UCSD-AML1 (cell line): ENCODE measurements at regions not wholly inside any gene's neighbourhood (a gene's known extent, or its start where the extent isn't known, plus 50 kb on each side); places are given as distances from the start of the nearest gene placed in this dataset.

ENCODE experiments used
- DNase-seq: peaks from one replicate; lab custom pipeline; 2025; ENCODE audit not compliant: unreplicated experiment; lab: John Stamatoyannopoulos, UW

GRCh38 chr7:93015779-93016481, 101.8 kb downstream of the SAMD9 start:
- DNase-seq = no peak

GRCh38 chr7:93015101-93015778, 102.5 kb downstream of the SAMD9 start:
- no peak for DNase-seq

GRCh38 chr7:93014410-93014809, 103.4 kb downstream of the SAMD9 start:
- DNase-seq = no peak

- no peak for DNase-seq
Measured at GRCh38 chr7:93013446-93014061, 104.2 kb downstream of the SAMD9 start.

GRCh38 chr7:93011351-93012294, 106.2 kb downstream of the SAMD9 start:
- no peak for DNase-seq

- no peak for DNase-seq
Measured at GRCh38 chr7:93008833-93009232, 108.9 kb downstream of the SAMD9 start.

- DNase-seq = no peak
Measured at GRCh38 chr7:93006480-93007095, 111.2 kb downstream of the SAMD9 start.

GRCh38 chr7:93004906-93005305, 112.9 kb downstream of the SAMD9 start:
- DNase-seq = no peak

GRCh38 chr7:92997719-92998118, 120.1 kb downstream of the SAMD9 start:
- DNase-seq = no peak

- DNase-seq = no peak
Measured at GRCh38 chr7:92997152-92997551, 120.6 kb downstream of the SAMD9 start.

- no peak for DNase-seq
Measured at GRCh38 chr7:92994901-92995300, 122.9 kb downstream of the SAMD9 start.

GRCh38 chr7:92992932-92993331, 124.8 kb downstream of the SAMD9 start:
- DNase-seq = no peak

- no peak for DNase-seq
Measured at GRCh38 chr7:92992483-92992882, 125.3 kb downstream of the SAMD9 start.

- DNase-seq = no peak
Measured at GRCh38 chr7:92991190-92991589, 126.6 kb downstream of the SAMD9 start.

- no peak for DNase-seq
Measured at GRCh38 chr7:92988941-92989545, 128.7 kb downstream of the SAMD9 start.

GRCh38 chr7:92988051-92988450, 129.7 kb downstream of the SAMD9 start:
- no peak for DNase-seq

GRCh38 chr7:92987538-92987937, 130.2 kb downstream of the SAMD9 start:
- DNase-seq = no peak

- DNase-seq = no peak
Measured at GRCh38 chr7:92987095-92987494, 130.7 kb downstream of the SAMD9 start.

GRCh38 chr7:92982928-92983327, 134.9 kb downstream of the SAMD9 start:
- DNase-seq = no peak

- no peak for DNase-seq
Measured at GRCh38 chr7:92976931-92977330, 140.6 kb upstream of the CDK6 start.
